AG04450 (cell line): ENCODE measurements at regions not wholly inside any gene's neighbourhood (a gene's known extent, or its start where the extent isn't known, plus 50 kb on each side); places are given as distances from the start of the nearest gene placed in this dataset.

Source experiments
- CTCF ChIA-PET: fragments of 300-600, 350-600 bp; formaldehyde crosslinking; extraction: SDS; loops from one replicate; lab custom pipeline; 2022; ENCODE audit warnings: antibody characterized with exemption, inconsistent platforms; lab: Charles Lee
- POLR2A ChIA-PET: fragments of 350-600 bp; formaldehyde crosslinking; extraction: SDS; loops from one replicate; lab custom pipeline; 2021; ENCODE audit warnings: antibody characterized with exemption, inconsistent platforms; lab: Yijun Ruan, JAX
- DNase-seq: peaks from one replicate; pipeline ENCODE4 v3.0.0-alpha.2; 2011; ENCODE audit warnings: low read depth, low spot score
- H3K27ac ChIP-seq: one replicate; pipeline ENCODE4 v1.5.1; 2012; ENCODE audit warnings: low read depth, low read length, control low read depth
- H3K27me3 ChIP-seq: one replicate; pipeline ENCODE4 v1.6.0; 2012; ENCODE audit warnings: low read length; ENCODE audit not compliant: control insufficient read depth, insufficient read depth
- H3K4me3 ChIP-seq: 2 replicates; pipeline ENCODE4 v1.5.1; 2011; ENCODE audit warnings: mild to moderate bottlenecking, low read depth, low read length, control low read depth
- H3K9me3 ChIP-seq: 2 replicates; pipeline ENCODE4 v1.5.1; 2012; ENCODE audit warnings: low read length; ENCODE audit not compliant: control insufficient read depth, insufficient read depth
- CTCF ChIP-seq: IDR thresholded peaks from 2 replicates; pipeline ENCODE4 v1.5.1; 2011; ENCODE audit warnings: low read depth, low read length, control low read depth, inconsistent platforms

- ChIA-PET CTCF (no interaction called here), POLR2A (no interaction called here)
Observed at GRCh38 chr15:47206358-47206978, 510.8 kb upstream of the SEMA6D start.

GRCh38 chr15:47209591-47209990, 507.7 kb upstream of the SEMA6D start:
- ChIA-PET CTCF (no interaction called here), POLR2A (no interaction called here)
- Histone ChIP-seq H3K9me3 (no peaks in the 10 kb centered on the region), H3K4me3 (no peak overlapping the region), H3K27me3 (no peaks in the 10 kb centered on the region), H3K27ac (no peak overlapping the region)
- no peak for DNase-seq
- no peak for TF ChIP-seq CTCF

More at GRCh38 chr15:47206358-47206978, 510.8 kb upstream of the SEMA6D start:
- no peaks in the 10 kb centered on the region for H3K9me3 ChIP-seq
- no peaks in the 10 kb centered on the region for H3K27me3 ChIP-seq
- TF ChIP-seq CTCF, result no peak
- no peak overlapping the region for H3K4me3 ChIP-seq
- DNase-seq, result no peak
- H3K27ac ChIP-seq, result no peak overlapping the region

- Histone ChIP-seq H3K9me3 (no peaks in the 10 kb centered on the region), H3K27ac (no peak overlapping the region), H3K4me3 (no peak overlapping the region), H3K27me3 (no peaks in the 10 kb centered on the region)
- ChIA-PET CTCF (no interaction called here), POLR2A (no interaction called here)
- no peak for TF ChIP-seq CTCF
- DNase-seq, result no peak
Observed at GRCh38 chr15:47212222-47213010, 504.9 kb upstream of the SEMA6D start.

GRCh38 chr15:47213883-47214282, 503.4 kb upstream of the SEMA6D start:
- no peak for DNase-seq
- CTCF ChIA-PET, result no interaction called here
- Histone ChIP-seq H3K27ac (no peak overlapping the region), H3K4me3 (no peak overlapping the region), H3K27me3 (no peaks in the 10 kb centered on the region), H3K9me3 (no peaks in the 10 kb centered on the region)
- no peak for TF ChIP-seq CTCF
- POLR2A ChIA-PET, result no interaction called here

- POLR2A ChIA-PET, result no interaction called here
- Histone ChIP-seq H3K9me3 (no peaks in the 10 kb centered on the region), H3K27ac (no peak overlapping the region), H3K4me3 (no peak overlapping the region), H3K27me3 (no peaks in the 10 kb centered on the region)
- CTCF ChIA-PET, result no interaction called here
- no peak for TF ChIP-seq CTCF
- DNase-seq, result no peak
Observed at GRCh38 chr15:47218295-47218694, 499.0 kb upstream of the SEMA6D start.
